ENCODE measurements at regions not wholly inside any gene's neighbourhood (a gene's known extent, or its start where the extent isn't known, plus 50 kb on each side); places are given as distances from the start of the nearest gene placed in this dataset.
A peak's percentile ranks its signal among the peaks of the same experiment; 100 is the strongest.

- DNase-seq (ENCODE audit: low read depth, low spot score): no peak
Measured at GRCh38 chr9:14432666-14433350, 118.9 kb upstream of the NFIB start.

GRCh38 chr9:14428781-14429230, 114.9 kb upstream of the NFIB start:
- DNase-seq (ENCODE audit: low read depth, low spot score): peak; percentile 90

GRCh38 chr9:14427419-14427818, 113.5 kb upstream of the NFIB start:
- DNase-seq (ENCODE audit: low read depth, low spot score): no peak

GRCh38 chr9:14424983-14425382, 111.0 kb upstream of the NFIB start:
- DNase-seq (ENCODE audit: low read depth, low spot score): no peak

- no peak for DNase-seq (ENCODE audit: low read depth, low spot score)
Measured at GRCh38 chr9:14424289-14424688, 110.3 kb upstream of the NFIB start.

- DNase-seq (ENCODE audit: low read depth, low spot score): no peak
Measured at GRCh38 chr9:14423815-14424261, 109.9 kb upstream of the NFIB start.

- DNase-seq (ENCODE audit: low read depth, low spot score): no peak
Measured at GRCh38 chr9:14421291-14421690, 107.3 kb upstream of the NFIB start.

- no peak for DNase-seq (ENCODE audit: low read depth, low spot score)
Measured at GRCh38 chr9:14418941-14419937, 105.3 kb upstream of the NFIB start.

GRCh38 chr9:14418301-14418940, 104.5 kb upstream of the NFIB start:
- DNase-seq (ENCODE audit: low read depth, low spot score): no peak

- DNase-seq (ENCODE audit: low read depth, low spot score): no peak
Measured at GRCh38 chr9:14417237-14417636, 103.3 kb upstream of the NFIB start.

- peak; percentile 52 for DNase-seq (ENCODE audit: low read depth, low spot score)
Measured at GRCh38 chr9:14415947-14416346, 102.0 kb upstream of the NFIB start.

GRCh38 chr9:14413812-14414211, 99.9 kb upstream of the NFIB start:
- no peak for DNase-seq (ENCODE audit: low read depth, low spot score)

- no peak for DNase-seq (ENCODE audit: low read depth, low spot score)
Measured at GRCh38 chr9:14412775-14413174, 98.8 kb upstream of the NFIB start.

GRCh38 chr9:14406463-14406862, 92.5 kb upstream of the NFIB start:
- DNase-seq (ENCODE audit: low read depth, low spot score): no peak

- no peak for DNase-seq (ENCODE audit: low read depth, low spot score)
Measured at GRCh38 chr9:14405176-14405706, 91.3 kb upstream of the NFIB start.

GRCh38 chr9:14403081-14403480, 89.1 kb upstream of the NFIB start:
- DNase-seq (ENCODE audit: low read depth, low spot score): no peak

- no peak for DNase-seq (ENCODE audit: low read depth, low spot score)
Measured at GRCh38 chr9:14402583-14402982, 88.6 kb upstream of the NFIB start.

GRCh38 chr9:14401911-14402310, 88.0 kb upstream of the NFIB start:
- no peak for DNase-seq (ENCODE audit: low read depth, low spot score)

- peak; percentile 81 for DNase-seq (ENCODE audit: low read depth, low spot score)
Measured at GRCh38 chr9:14400658-14400995, 86.7 kb upstream of the NFIB start.

- DNase-seq (ENCODE audit: low read depth, low spot score): no peak
Measured at GRCh38 chr9:14399756-14400657, 86.1 kb upstream of the NFIB start.

- no peak for DNase-seq (ENCODE audit: low read depth, low spot score)
Measured at GRCh38 chr9:14398473-14398872, 84.5 kb upstream of the NFIB start.
